ENCODE measurements at regions not wholly inside any gene's neighbourhood (a gene's known extent, or its start where the extent isn't known, plus 50 kb on each side); places are given as distances from the start of the nearest gene placed in this dataset.

GRCh38 chr10:130491693-130492050 is 355.5 kb downstream of the GLRX3 start:
- no peak for DNase-seq

- DNase-seq: no peak
These were observed 356.2 kb downstream of the GLRX3 start for GRCh38 chr10:130492266-130492934.

- no peak for DNase-seq
These were observed 356.8 kb downstream of the GLRX3 start for GRCh38 chr10:130493021-130493420.

- DNase-seq: no peak
These were observed 357.4 kb downstream of the GLRX3 start for GRCh38 chr10:130493446-130494145.

GRCh38 chr10:130495116-130495862 is 359.1 kb downstream of the GLRX3 start:
- no peak for DNase-seq

- no peak for DNase-seq
These were observed 359.9 kb downstream of the GLRX3 start for GRCh38 chr10:130495891-130496636.

GRCh38 chr10:130497056-130498010 is 361.1 kb downstream of the GLRX3 start:
- DNase-seq: no peak

- no peak for DNase-seq
These were observed 361.9 kb downstream of the GLRX3 start for GRCh38 chr10:130498042-130498441.

DNA sequence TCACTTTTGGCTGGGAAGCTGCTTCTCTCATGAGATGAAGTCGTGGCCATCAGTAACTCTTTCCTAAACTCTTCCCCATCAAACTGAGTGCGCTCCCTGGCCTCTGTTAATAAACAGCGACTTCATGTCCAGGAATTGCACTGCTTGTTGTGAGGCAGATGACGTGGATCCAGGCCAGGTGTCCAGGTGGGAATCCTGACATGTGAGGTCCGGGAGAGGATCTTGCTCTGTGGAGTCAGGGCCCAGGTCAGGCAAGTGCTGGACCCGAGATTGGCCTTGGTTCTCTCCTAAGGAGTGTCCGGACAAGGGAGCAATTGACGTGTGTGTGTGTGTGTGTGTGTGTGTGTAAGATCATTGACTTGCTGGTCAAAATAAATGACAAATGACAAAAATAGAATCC is 362.7 kb downstream of the GLRX3 start:
- no peak for DNase-seq

DNA sequence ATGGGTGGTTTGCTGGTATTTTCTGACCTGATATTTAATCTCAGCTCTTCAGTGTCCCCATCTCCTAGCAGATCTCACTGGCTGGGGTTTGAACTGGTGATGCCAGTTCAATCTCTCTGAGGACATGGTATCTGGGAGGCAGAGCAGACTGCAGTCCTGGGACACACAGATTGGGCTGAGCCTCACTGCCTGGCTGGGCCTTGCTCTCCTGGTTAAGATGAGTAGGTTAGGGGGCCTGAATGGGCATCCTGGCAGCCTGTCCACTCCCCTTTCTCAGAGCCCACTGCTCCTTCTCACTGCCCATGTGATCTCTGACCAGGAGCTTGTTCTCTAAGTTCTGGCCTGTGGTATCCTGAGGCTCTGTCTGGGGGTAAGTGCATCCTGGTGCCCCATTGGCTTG is 363.4 kb downstream of the GLRX3 start:
- no peak for DNase-seq

- DNase-seq: no peak
These were observed 364.2 kb downstream of the GLRX3 start for GRCh38 chr10:130500261-130501000.

DNA sequence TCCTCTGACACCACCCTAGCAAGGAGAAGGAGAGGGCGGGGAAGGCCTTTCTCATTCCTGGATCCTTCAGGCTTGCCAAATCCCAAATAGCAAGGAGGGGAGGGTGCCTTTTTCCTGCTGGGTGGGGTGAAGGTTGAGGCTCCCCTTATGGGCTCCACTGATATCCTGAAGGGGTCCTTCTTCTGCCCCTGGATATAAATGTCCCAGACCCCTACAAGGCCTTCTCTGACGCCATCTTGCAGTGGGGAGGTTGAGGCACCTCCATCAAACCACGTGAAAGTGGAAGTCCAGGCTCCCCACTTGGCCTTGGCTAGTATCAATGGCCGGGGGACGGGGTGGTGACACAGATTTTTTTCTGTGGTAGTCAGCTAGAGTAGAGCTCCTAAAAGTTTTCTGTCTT is 371.3 kb downstream of the GLRX3 start:
- DNase-seq: no peak

DNA sequence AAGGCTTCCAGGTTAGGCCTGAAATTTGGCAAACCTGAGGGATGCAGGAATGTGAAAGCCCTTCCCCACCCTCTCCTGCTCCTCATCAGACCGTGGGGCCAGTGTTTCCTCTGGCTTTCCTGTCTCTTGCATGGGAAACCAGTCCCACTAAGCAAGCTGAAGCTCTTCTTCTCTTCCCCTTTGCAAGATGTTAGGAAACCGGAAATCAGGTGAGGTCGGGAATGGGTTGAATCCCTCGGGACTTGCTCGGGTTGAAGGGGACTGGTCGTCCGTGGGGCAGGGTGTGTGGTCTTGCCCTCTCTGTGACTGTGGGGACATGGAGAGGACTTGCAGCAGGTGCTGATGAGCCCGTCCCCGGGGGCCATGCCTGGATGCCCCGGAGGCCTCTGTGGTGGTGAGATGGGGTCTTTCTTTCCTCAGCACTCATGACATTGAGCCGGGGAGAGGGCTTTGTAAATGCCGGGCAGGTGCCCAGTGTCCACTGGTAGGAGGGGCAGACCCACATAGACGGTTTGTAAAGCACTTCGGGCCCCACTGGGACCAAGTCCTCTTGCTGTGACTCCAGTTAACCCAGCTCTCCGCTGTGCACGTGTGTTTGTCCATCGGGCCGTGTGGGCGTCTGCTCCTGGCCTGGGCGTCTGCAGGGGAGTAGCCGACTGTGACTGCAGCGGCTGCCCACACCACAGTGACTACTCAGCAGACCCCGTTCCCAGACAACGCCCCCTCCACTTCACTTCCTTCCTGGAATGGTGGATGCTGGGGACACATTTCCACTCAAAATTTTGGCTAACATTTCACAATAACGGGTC is 373.9 kb downstream of the GLRX3 start:
- no peak for DNase-seq

- DNase-seq: no peak
These were observed 374.6 kb downstream of the GLRX3 start for GRCh38 chr10:130510755-130511154.

- DNase-seq: no peak
These were observed 375.6 kb downstream of the GLRX3 start for GRCh38 chr10:130511766-130512165.

DNA sequence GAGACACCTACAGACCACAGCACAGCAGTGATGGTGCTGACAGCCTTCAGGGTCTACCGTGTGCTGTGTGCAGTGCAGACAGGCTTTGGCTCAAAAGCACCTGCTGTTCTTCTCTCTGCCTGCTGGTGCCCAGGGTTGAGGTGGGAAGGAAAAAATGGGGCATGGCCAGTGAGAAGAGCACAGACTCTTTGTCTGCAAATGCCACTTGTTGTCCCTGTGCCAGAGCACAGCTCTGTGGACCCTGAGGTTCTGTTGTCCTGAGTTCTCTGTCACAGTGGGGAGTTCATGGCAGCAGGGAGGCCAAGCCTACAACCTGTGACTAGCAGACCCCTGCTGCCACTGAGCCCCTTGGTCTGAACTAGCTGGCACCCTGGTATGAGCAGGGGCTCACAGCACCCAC is 376.7 kb downstream of the GLRX3 start:
- no peak for DNase-seq

GRCh38 chr10:130513686-130514476 is 377.7 kb downstream of the GLRX3 start:
- no peak for DNase-seq

- no peak for DNase-seq
These were observed 379.5 kb downstream of the GLRX3 start for GRCh38 chr10:130515670-130516069.

GRCh38 chr10:130516141-130516735 is 380.0 kb downstream of the GLRX3 start:
- no peak for DNase-seq
